Activated CD4-positive, alpha-beta T cell treated with anti-CD3 and anti-CD28 coated beads, Interleukin-2, amount 50 U/mL, for 24 hours (primary cell): ENCODE measurements at regions not wholly inside any gene's neighbourhood (a gene's known extent, or its start where the extent isn't known, plus 50 kb on each side); places are given as distances from the start of the nearest gene placed in this dataset.
A peak's percentile ranks its signal among the peaks of the same experiment; 100 is the strongest.

Experiments
- DNase-seq, 2 donors: peaks; one replicate each; pipeline ENCODE4 v3.0.0-alpha.2; 2020; ENCODE audit warnings: low read depth in 1 of 2, low spot score in 1 of 2

- no peak for DNase-seq
These were observed 72.3 kb downstream of the FAM76B start for GRCh38 chr11:95717314-95717713.

GRCh38 chr11:95716266-95716665, 73.3 kb downstream of the FAM76B start:
- DNase-seq = no peak

GRCh38 chr11:95715777-95716241, 73.8 kb downstream of the FAM76B start:
- peak in 1 of 2 donors; percentile 46 for DNase-seq

GRCh38 chr11:95714843-95715776, 74.5 kb downstream of the FAM76B start:
- no peak for DNase-seq

- no peak for DNase-seq
These were observed 76.2 kb downstream of the FAM76B start for GRCh38 chr11:95713428-95713827.

GRCh38 chr11:95711945-95712221, 77.7 kb downstream of the FAM76B start:
- no peak for DNase-seq

- no peak for DNase-seq
These were observed 78.2 kb downstream of the FAM76B start for GRCh38 chr11:95711162-95711944.

- no peak for DNase-seq
These were observed 80.9 kb downstream of the FAM76B start for GRCh38 chr11:95708681-95709080.

GRCh38 chr11:95706974-95707387, 82.6 kb downstream of the FAM76B start:
- DNase-seq = no peak

- DNase-seq = peak; percentile 61 to 89
These were observed 84.0 kb downstream of the FAM76B start for GRCh38 chr11:95705485-95706124.

GRCh38 chr11:95704865-95705264, 84.7 kb downstream of the FAM76B start:
- DNase-seq = no peak

GRCh38 chr11:95703049-95703448, 86.5 kb downstream of the FAM76B start:
- DNase-seq = peak in 1 of 2 donors; percentile 14

- DNase-seq = no peak
These were observed 87.1 kb downstream of the FAM76B start for GRCh38 chr11:95702526-95702925.

GRCh38 chr11:95700471-95700817, 89.1 kb downstream of the FAM76B start:
- DNase-seq = no peak

- DNase-seq = no peak
These were observed 89.7 kb downstream of the FAM76B start for GRCh38 chr11:95699631-95700470.

GRCh38 chr11:95698676-95699557, 90.7 kb downstream of the FAM76B start:
- peak in 1 of 2 donors; percentile 23 for DNase-seq

GRCh38 chr11:95697614-95698408, 91.8 kb downstream of the FAM76B start:
- DNase-seq = no peak

GRCh38 chr11:95695181-95695580, 94.4 kb downstream of the FAM76B start:
- no peak for DNase-seq

GRCh38 chr11:95693298-95693697, 96.3 kb downstream of the FAM76B start:
- no peak for DNase-seq
